Keratinocyte (primary cell): ENCODE measurements at regions not wholly inside any gene's neighbourhood (a gene's known extent, or its start where the extent isn't known, plus 50 kb on each side); places are given as distances from the start of the nearest gene placed in this dataset.

ENCODE experiments used
- DNase-seq: peaks from one replicate; pipeline ENCODE4 v3.0.0-alpha.2; 2011; ENCODE audit warnings: low read depth, missing footprints, low spot score
- FAIRE-seq: peaks from 2 replicates; lab custom pipeline; 2011; peaks lifted over from hg19 to GRCh38; lab: Jason Lieb, UNC
- H2AFZ ChIP-seq: 2 replicates; pipeline ENCODE4 v1.6.0; 2012; ENCODE audit warnings: low read length, control low read depth, inconsistent platforms; ENCODE audit not compliant: control insufficient read depth
- H3K27ac ChIP-seq: 2 replicates; pipeline ENCODE4 v1.5.1; 2011; ENCODE audit warnings: low read length; ENCODE audit not compliant: control insufficient read depth, insufficient read depth
- H3K27me3 ChIP-seq: 3 replicates; pipeline ENCODE4 v1.6.0; 2011; ENCODE audit warnings: low read length; ENCODE audit not compliant: control insufficient read depth, insufficient read depth; ENCODE audit errors: extremely low read depth
- H3K36me3 ChIP-seq, 2 experiments: 2 replicates in 1 of 2; 3 replicates in 1 of 2; pipeline ENCODE4 v1.5.1; 2011; ENCODE audit warnings: low read length in 2 of 2, mild to moderate bottlenecking in 1 of 2; ENCODE audit not compliant: control insufficient read depth in 2 of 2, insufficient read depth in 2 of 2; ENCODE audit errors: extremely low read depth in 1 of 2
- H3K4me1 ChIP-seq: 3 replicates; pipeline ENCODE4 v1.5.1; 2011; ENCODE audit warnings: low read length; ENCODE audit not compliant: control insufficient read depth, insufficient read depth; ENCODE audit errors: extremely low read depth
- H3K4me2 ChIP-seq: 3 replicates; pipeline ENCODE4 v1.6.0; 2011; ENCODE audit warnings: low read depth, low read length; ENCODE audit not compliant: control insufficient read depth, insufficient read depth; ENCODE audit errors: extremely low read depth
- H3K4me3 ChIP-seq, 3 experiments: fragments of 200-600 bp in 1 of 3; sonication (generic) in 1 of 3; 2 replicates in 2 of 3; 3 replicates in 1 of 3; pipeline ENCODE4 v1.5.1; 2011 to 2016; ENCODE audit warnings: low read length in 3 of 3, mild to moderate bottlenecking in 3 of 3, control low read depth in 2 of 3, inconsistent platforms in 1 of 3, low read depth in 1 of 3, mixed read lengths in 1 of 3, mixed run types in 1 of 3, moderate library complexity in 1 of 3; ENCODE audit not compliant: control insufficient read depth in 2 of 3, insufficient read depth in 2 of 3; ENCODE audit errors: extremely low read depth in 1 of 3
- H3K79me2 ChIP-seq: 2 replicates; pipeline ENCODE4 v1.6.0; 2012; ENCODE audit warnings: low read length; ENCODE audit not compliant: control insufficient read depth, insufficient read depth
- H3K9ac ChIP-seq: 3 replicates; pipeline ENCODE4 v1.6.0; 2011; ENCODE audit warnings: low read length; ENCODE audit not compliant: control insufficient read depth, insufficient read depth; ENCODE audit errors: extremely low read depth
- H3K9me1 ChIP-seq: 3 replicates; pipeline ENCODE4 v1.6.0; 2011; ENCODE audit warnings: low read length; ENCODE audit not compliant: control insufficient read depth, insufficient read depth; ENCODE audit errors: extremely low read depth
- H3K9me3 ChIP-seq: 2 replicates; pipeline ENCODE4 v1.5.1; 2012; ENCODE audit warnings: low read depth, low read length; ENCODE audit not compliant: control insufficient read depth
- H4K20me1 ChIP-seq: 3 replicates; pipeline ENCODE4 v1.6.0; 2011; ENCODE audit warnings: low read length; ENCODE audit not compliant: control insufficient read depth, insufficient read depth; ENCODE audit errors: extremely low read depth
- CTCF ChIP-seq, 3 experiments: IDR thresholded peaks in 1 of 3; conservative IDR thresholded peaks in 1 of 3; optimal IDR thresholded peaks in 1 of 3; 2 replicates in 2 of 3; 3 replicates in 1 of 3; pipeline versions ENCODE3 to v1.5.1; 2011; ENCODE audit warnings: low read length in 3 of 3, mild to moderate bottlenecking in 3 of 3, moderate library complexity in 2 of 3, control low read depth in 1 of 3, inconsistent platforms in 1 of 3; ENCODE audit not compliant: insufficient read depth in 2 of 3; ENCODE audit errors: extremely low read depth in 1 of 3
- EZH2 ChIP-seq: IDR thresholded peaks from one replicate; pipeline ENCODE4 v1.6.1; 2012; ENCODE audit warnings: inconsistent platforms, mild to moderate bottlenecking, low read length, moderate library complexity
- dilution Hi-C: fragments of 300-500 bp; cut with MboI; formaldehyde crosslinking; loops from one replicate; pipeline ENCODE4 v1.7.0; 2020; ENCODE audit warnings: low sequenced_read_pairs; ENCODE audit not compliant: extremely low pct_ligation_motif_present

- no peaks in the 10 kb centered on the region for H3K27me3 ChIP-seq
- no peaks in the 10 kb centered on the region for H3K9me3 ChIP-seq
- dilution Hi-C loops = no loop called here
- H4K20me1 ChIP-seq = no peaks in the 10 kb centered on the region
- no peak overlapping the region for H3K4me2 ChIP-seq
- no peak for TF ChIP-seq CTCF (optimal IDR thresholded peaks at IDR 0.05 in 1 of 3, IDR thresholded peaks at IDR 0.05 in 1 of 3, conservative IDR thresholded peaks at IDR 0.05 in 1 of 3; ENCODE audit: extremely low read depth in 1 of 3, insufficient read depth in 2 of 3, low read length in 3 of 3)
- TF ChIP-seq EZH2 = no peak
- no peaks in the 10 kb centered on the region for H3K9me1 ChIP-seq
- no peaks in the 10 kb centered on the region for H3K79me2 ChIP-seq
- no peak overlapping the region for H3K9ac ChIP-seq
- H3K36me3 ChIP-seq = no peaks in the 10 kb centered on the region
- no peak overlapping the region for H3K27ac ChIP-seq
- no peak for DNase-seq
- H3K4me3 ChIP-seq = no peak overlapping the region
- H3K4me1 ChIP-seq = peaks cover 1% of the 10 kb centered on the region
- FAIRE-seq = no peak
- no peak overlapping the region for H2AFZ ChIP-seq
Observed at GRCh38 chr2:220544049-220544448, 916.6 kb downstream of the SLC4A3 start.

- dilution Hi-C loops = no loop called here
- no peaks in the 10 kb centered on the region for H3K79me2 ChIP-seq
- no peak overlapping the region for H2AFZ ChIP-seq
- no peak overlapping the region for H3K4me2 ChIP-seq
- H4K20me1 ChIP-seq = no peaks in the 10 kb centered on the region
- no peaks in the 10 kb centered on the region for H3K36me3 ChIP-seq
- no peak overlapping the region for H3K9ac ChIP-seq
- H3K4me3 ChIP-seq = no peak overlapping the region
- FAIRE-seq = no peak
- no peaks in the 10 kb centered on the region for H3K9me1 ChIP-seq
- TF ChIP-seq CTCF (optimal IDR thresholded peaks at IDR 0.05 in 1 of 3, IDR thresholded peaks at IDR 0.05 in 1 of 3, conservative IDR thresholded peaks at IDR 0.05 in 1 of 3; ENCODE audit: extremely low read depth in 1 of 3, insufficient read depth in 2 of 3, low read length in 3 of 3) (no peak), EZH2 (no peak)
- no peak overlapping the region for H3K27ac ChIP-seq
- H3K4me1 ChIP-seq = peaks cover 4% of the 10 kb centered on the region
- no peaks in the 10 kb centered on the region for H3K27me3 ChIP-seq
- no peak for DNase-seq
- H3K9me3 ChIP-seq = no peaks in the 10 kb centered on the region
Observed at GRCh38 chr2:220550995-220551700, 923.7 kb downstream of the SLC4A3 start.
